ENCODE measurements at regions not wholly inside any gene's neighbourhood (a gene's known extent, or its start where the extent isn't known, plus 50 kb on each side); places are given as distances from the start of the nearest gene placed in this dataset.
"Not testable (repeated sequence)": the region's sequence is repeated elsewhere in the genome, so short reads cannot be mapped to it uniquely, and the experiment has no call there.

GRCh38 chr22:22785316-22786065 is 102.1 kb upstream of the IGLL5 start:
- DNase-seq: no peak

- DNase-seq: no peak
These were observed 101.1 kb upstream of the IGLL5 start for GRCh38 chr22:22786301-22787115.

- no peak for DNase-seq
These were observed 100.5 kb upstream of the IGLL5 start for GRCh38 chr22:22787151-22787550.

- peak; percentile 71 for DNase-seq
These were observed 99.7 kb upstream of the IGLL5 start for GRCh38 chr22:22787786-22788459.

- no peak for DNase-seq
These were observed 99.1 kb upstream of the IGLL5 start for GRCh38 chr22:22788460-22789037.

- DNase-seq: no peak
These were observed 98.2 kb upstream of the IGLL5 start for GRCh38 chr22:22789233-22789921.

GRCh38 chr22:22789922-22790845 is 97.4 kb upstream of the IGLL5 start:
- no peak for DNase-seq

- no peak for DNase-seq
These were observed 96.0 kb upstream of the IGLL5 start for GRCh38 chr22:22791438-22792181.

GRCh38 chr22:22792205-22792786 is 95.3 kb upstream of the IGLL5 start:
- DNase-seq: not testable (repeated sequence)

GRCh38 chr22:22795639-22796038 is 92.0 kb upstream of the IGLL5 start:
- not testable (repeated sequence) for DNase-seq

GRCh38 chr22:22796724-22797123 is 90.9 kb upstream of the IGLL5 start:
- no peak for DNase-seq

- DNase-seq: no peak
These were observed 89.4 kb upstream of the IGLL5 start for GRCh38 chr22:22798232-22798616.

- no peak for DNase-seq
These were observed 88.9 kb upstream of the IGLL5 start for GRCh38 chr22:22798716-22799115.

- DNase-seq: no peak
These were observed 88.1 kb upstream of the IGLL5 start for GRCh38 chr22:22799561-22799960.

GRCh38 chr22:22800716-22801115 is 86.9 kb upstream of the IGLL5 start:
- no peak for DNase-seq

- peak; percentile 39 for DNase-seq
These were observed 85.2 kb upstream of the IGLL5 start for GRCh38 chr22:22802339-22802970.

- no peak for DNase-seq
These were observed 84.2 kb upstream of the IGLL5 start for GRCh38 chr22:22803285-22803853.

GRCh38 chr22:22810018-22810427 is 77.6 kb upstream of the IGLL5 start:
- no peak for DNase-seq

GRCh38 chr22:22810471-22810870 is 77.1 kb upstream of the IGLL5 start:
- DNase-seq: no peak

All from activated CD4-positive, alpha-beta T cell treated with anti-CD3 and anti-CD28 coated beads, Interleukin-2, amount 50 U/mL, for 16 hours (primary cell).